Activated CD4-positive, alpha-beta memory T cell treated with anti-CD3 and anti-CD28 coated beads, Interleukin-2, amount 10 ng/mL, durations not matched to agents 7 days and 5 days (primary cell): ENCODE measurements at regions not wholly inside any gene's neighbourhood (a gene's known extent, or its start where the extent isn't known, plus 50 kb on each side); places are given as distances from the start of the nearest gene placed in this dataset.

Source experiments
- CTCF ChIA-PET: fragments of 350-600 bp; sonication (Branson Sonifier 250); formaldehyde crosslinking; loops from one replicate; lab custom pipeline; 2021; ENCODE audit warnings: antibody characterized with exemption, inconsistent platforms; lab: Charles Lee
- POLR2A ChIA-PET: fragments of 350-600 bp; sonication (Branson Sonifier 250); formaldehyde crosslinking; loops from one replicate; lab custom pipeline; 2021; ENCODE audit warnings: antibody characterized with exemption; lab: Charles Lee
- DNase-seq: peaks from one replicate; pipeline ENCODE4 v3.0.0-alpha.2; 2020
- H3K27ac Mint-ChIP-seq: one replicate; pipeline ENCODE4 v1.8.0; 2021; ENCODE audit warnings: mild to moderate bottlenecking, mixed read lengths
- H3K27me3 Mint-ChIP-seq: one replicate; pipeline ENCODE4 v1.8.0; 2021; ENCODE audit warnings: mixed read lengths
- H3K36me3 Mint-ChIP-seq: one replicate; pipeline ENCODE4 v1.8.0; 2021; ENCODE audit warnings: low read depth, mixed read lengths
- H3K4me1 Mint-ChIP-seq: one replicate; pipeline ENCODE4 v1.8.0; 2021; ENCODE audit warnings: mixed read lengths
- H3K4me3 Mint-ChIP-seq: one replicate; pipeline ENCODE4 v1.8.0; 2021; ENCODE audit warnings: mild to moderate bottlenecking, mixed read lengths
- H3K9me3 Mint-ChIP-seq: one replicate; pipeline ENCODE4 v1.8.0; 2021; ENCODE audit warnings: mixed read lengths

- no peaks in the 10 kb centered on the region for H3K4me1 Mint-ChIP-seq
- H3K36me3 Mint-ChIP-seq: peaks cover 7% of the 10 kb centered on the region
- POLR2A ChIA-PET: interaction anchor here (1.6 kb wide), 1 partner anchor 11 kb away, joined by 4 read pairs; no protein-coding TSS in a partner anchor
- H3K9me3 Mint-ChIP-seq: peaks cover 37% of the 10 kb centered on the region
- H3K27me3 Mint-ChIP-seq: peaks cover 6% of the 10 kb centered on the region
- no peak for DNase-seq
- no peak overlapping the region for H3K4me3 Mint-ChIP-seq
- no peak overlapping the region for H3K27ac Mint-ChIP-seq
- CTCF ChIA-PET: no interaction called here
Measured at GRCh38 chr6:148671952-148672351, 74.9 kb upstream of the UST start.

- Mint-ChIP-seq H3K4me1 (no peaks in the 10 kb centered on the region), H3K4me3 (no peak overlapping the region), H3K27ac (no peak overlapping the region), H3K36me3 (no peaks in the 10 kb centered on the region), H3K27me3 (peaks cover 2% of the 10 kb centered on the region), H3K9me3 (peaks cover 22% of the 10 kb centered on the region)
- ChIA-PET CTCF (no interaction called here), POLR2A (no interaction called here)
- DNase-seq: no peak
Measured at GRCh38 chr6:148674306-148674705, 72.5 kb upstream of the UST start.

GRCh38 chr6:148677594-148678476 lies 69.0 kb upstream of the UST start:
- Mint-ChIP-seq H3K27ac (no peak overlapping the region), H3K4me1 (peaks cover under 1% of the 10 kb centered on the region), H3K36me3 (no peaks in the 10 kb centered on the region), H3K27me3 (no peaks in the 10 kb centered on the region), H3K9me3 (peaks cover 6% of the 10 kb centered on the region), H3K4me3 (no peak overlapping the region)
- ChIA-PET POLR2A (no interaction called here), CTCF (no interaction called here)
- DNase-seq: no peak

GRCh38 chr6:148678682-148679081 lies 68.1 kb upstream of the UST start:
- Mint-ChIP-seq H3K4me3 (no peak overlapping the region), H3K9me3 (no peaks in the 10 kb centered on the region), H3K27me3 (no peaks in the 10 kb centered on the region), H3K4me1 (peaks cover 4% of the 10 kb centered on the region), H3K36me3 (no peaks in the 10 kb centered on the region), H3K27ac (no peak overlapping the region)
- ChIA-PET CTCF (no interaction called here), POLR2A (no interaction called here)
- DNase-seq: no peak

- H3K27me3 Mint-ChIP-seq: no peaks in the 10 kb centered on the region
- no peak for DNase-seq
- ChIA-PET CTCF (no interaction called here), POLR2A (interaction anchor here (1.8 kb wide), 1 partner anchor 9 kb away, joined by 4 read pairs; no protein-coding TSS in a partner anchor)
- H3K36me3 Mint-ChIP-seq: no peaks in the 10 kb centered on the region
- no peaks in the 10 kb centered on the region for H3K9me3 Mint-ChIP-seq
- H3K4me3 Mint-ChIP-seq: no peak overlapping the region
- H3K4me1 Mint-ChIP-seq: peaks cover 4% of the 10 kb centered on the region
- no peak overlapping the region for H3K27ac Mint-ChIP-seq
Measured at GRCh38 chr6:148681666-148682065, 65.2 kb upstream of the UST start.

GRCh38 chr6:148682252-148682651 lies 64.6 kb upstream of the UST start:
- Mint-ChIP-seq H3K27me3 (no peaks in the 10 kb centered on the region), H3K9me3 (no peaks in the 10 kb centered on the region), H3K27ac (no peak overlapping the region), H3K4me3 (no peak overlapping the region), H3K36me3 (no peaks in the 10 kb centered on the region), H3K4me1 (peaks cover 4% of the 10 kb centered on the region)
- DNase-seq: no peak
- ChIA-PET CTCF (no interaction called here), POLR2A (interaction anchor here (1.8 kb wide), 1 partner anchor 9 kb away, joined by 4 read pairs; no protein-coding TSS in a partner anchor)

- peaks cover 4% of the 10 kb centered on the region for H3K4me1 Mint-ChIP-seq
- H3K9me3 Mint-ChIP-seq: no peaks in the 10 kb centered on the region
- no peak overlapping the region for H3K4me3 Mint-ChIP-seq
- CTCF ChIA-PET: no interaction called here
- no peak for DNase-seq
- POLR2A ChIA-PET: interaction anchor here (1.8 kb wide), 1 partner anchor 10 kb away, joined by 4 read pairs; no protein-coding TSS in a partner anchor
- H3K36me3 Mint-ChIP-seq: no peaks in the 10 kb centered on the region
- H3K27ac Mint-ChIP-seq: no peak overlapping the region
- H3K27me3 Mint-ChIP-seq: no peaks in the 10 kb centered on the region
Measured at GRCh38 chr6:148682990-148683389, 63.8 kb upstream of the UST start.

- Mint-ChIP-seq H3K27ac (no peak overlapping the region), H3K4me1 (no peaks in the 10 kb centered on the region), H3K4me3 (no peak overlapping the region), H3K36me3 (no peaks in the 10 kb centered on the region), H3K9me3 (no peaks in the 10 kb centered on the region), H3K27me3 (no peaks in the 10 kb centered on the region)
- DNase-seq: no peak
- POLR2A ChIA-PET: no interaction called here
- CTCF ChIA-PET: no interaction called here
Measured at GRCh38 chr6:148689168-148689567, 57.7 kb upstream of the UST start.

- H3K27ac Mint-ChIP-seq: no peak overlapping the region
- no peak overlapping the region for H3K4me3 Mint-ChIP-seq
- CTCF ChIA-PET: no interaction called here
Measured at GRCh38 chr6:148693882-148694484, 52.8 kb upstream of the UST start.

More at GRCh38 chr6:148693882-148694484, 52.8 kb upstream of the UST start:
- Mint-ChIP-seq H3K9me3 (no peaks in the 10 kb centered on the region), H3K27me3 (no peaks in the 10 kb centered on the region), H3K4me1 (no peaks in the 10 kb centered on the region), H3K36me3 (no peaks in the 10 kb centered on the region)
- DNase-seq: no peak
- POLR2A ChIA-PET: interaction anchor here (1.3 kb wide), 1 partner anchor 8 kb away, joined by 3 read pairs; no protein-coding TSS in a partner anchor
